ENCODE measurements at regions not wholly inside any gene's neighbourhood (a gene's known extent, or its start where the extent isn't known, plus 50 kb on each side); places are given as distances from the start of the nearest gene placed in this dataset.
"Not testable (repeated sequence)": the region's sequence is repeated elsewhere in the genome, so short reads cannot be mapped to it uniquely, and the experiment has no call there.

GRCh38 chr16:85279402-85279801, 167.1 kb upstream of the CIBAR2 start:
- DNase-seq = no peak

GRCh38 chr16:85279825-85280545, 167.7 kb upstream of the CIBAR2 start:
- DNase-seq = no peak

- DNase-seq = no peak
Observed at GRCh38 chr16:85281181-85281580, 168.9 kb upstream of the CIBAR2 start.

GRCh38 chr16:85282842-85283241, 170.6 kb upstream of the CIBAR2 start:
- no peak for DNase-seq

GRCh38 chr16:85283305-85284050, 171.2 kb upstream of the CIBAR2 start:
- DNase-seq = no peak

- DNase-seq = no peak
Observed at GRCh38 chr16:85284141-85284817, 172.0 kb upstream of the CIBAR2 start.

GRCh38 chr16:85285681-85286065, 173.4 kb upstream of the CIBAR2 start:
- DNase-seq = no peak

- DNase-seq = no peak
Observed at GRCh38 chr16:85286066-85286831, 174.0 kb upstream of the CIBAR2 start.

- no peak for DNase-seq
Observed at GRCh38 chr16:85286951-85287814, 174.9 kb upstream of the CIBAR2 start.

- not testable (repeated sequence) for DNase-seq
Observed at GRCh38 chr16:85287815-85288109, 175.5 kb upstream of the CIBAR2 start.

- no peak for DNase-seq
Observed at GRCh38 chr16:85288341-85288868, 176.1 kb upstream of the CIBAR2 start.

- DNase-seq = no peak
Observed at GRCh38 chr16:85288869-85289660, 176.8 kb upstream of the CIBAR2 start.

GRCh38 chr16:85289760-85290625, 177.7 kb upstream of the CIBAR2 start:
- no peak for DNase-seq

GRCh38 chr16:85290626-85291301, 178.5 kb upstream of the CIBAR2 start:
- DNase-seq = no peak

GRCh38 chr16:85291302-85292148, 179.3 kb upstream of the CIBAR2 start:
- no peak for DNase-seq

GRCh38 chr16:85293458-85293857, 181.2 kb upstream of the CIBAR2 start:
- no peak for DNase-seq

- no peak for DNase-seq
Observed at GRCh38 chr16:85293904-85294642, 181.8 kb upstream of the CIBAR2 start.

Data from AML-193 (cell line).